Glomerular endothelial cell (primary cell): ENCODE measurements at regions not wholly inside any gene's neighbourhood (a gene's known extent, or its start where the extent isn't known, plus 50 kb on each side); places are given as distances from the start of the nearest gene placed in this dataset.
"Not testable (repeated sequence)": the region's sequence is repeated elsewhere in the genome, so short reads cannot be mapped to it uniquely, and the experiment has no call there.

Experiments
- DNase-seq: peaks from one replicate; pipeline ENCODE4 v3.0.0-alpha.2; 2011; ENCODE audit warnings: low read depth, low spot score; ENCODE audit errors: extremely low read depth

- no peak for DNase-seq
Observed at GRCh38 chr3:182388506-182388905, 404.8 kb upstream of the ATP11B start.

DNA sequence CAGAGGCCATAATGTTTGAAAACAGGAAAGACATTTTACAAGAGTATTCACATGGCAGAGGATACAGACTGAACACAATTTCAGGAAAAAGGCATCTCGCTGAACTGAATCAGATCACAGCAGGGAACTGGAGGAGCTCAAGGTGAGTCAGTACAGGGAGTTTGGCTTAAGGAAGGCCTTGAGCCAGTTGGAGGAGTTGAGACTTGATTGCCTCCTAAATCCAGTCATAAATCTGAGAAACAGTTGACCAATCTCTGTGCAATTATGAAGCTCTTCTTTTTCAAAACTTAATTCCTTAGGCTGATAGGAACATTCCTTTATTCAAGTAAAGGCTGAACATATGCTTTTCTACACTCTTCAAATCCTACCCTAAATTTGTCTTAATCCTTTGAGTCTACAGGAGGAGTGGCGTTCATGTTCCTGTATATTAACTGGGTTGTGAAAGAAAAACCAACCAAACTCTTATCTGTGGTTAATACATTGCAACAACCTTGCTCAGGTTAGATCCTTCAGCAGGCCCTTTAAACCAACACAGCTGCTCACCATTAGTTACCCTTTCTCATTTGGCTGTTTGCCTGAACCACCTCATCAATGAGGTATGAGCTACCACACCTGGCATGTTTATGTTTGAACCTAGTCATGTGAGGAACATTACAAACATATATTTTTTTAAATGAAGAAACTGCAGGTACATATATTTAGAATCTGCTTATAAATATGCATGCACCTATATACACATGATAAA is 404.1 kb upstream of the ATP11B start:
- DNase-seq = no peak

- no peak for DNase-seq
Observed at GRCh38 chr3:182390421-182390820, 402.9 kb upstream of the ATP11B start.

DNA sequence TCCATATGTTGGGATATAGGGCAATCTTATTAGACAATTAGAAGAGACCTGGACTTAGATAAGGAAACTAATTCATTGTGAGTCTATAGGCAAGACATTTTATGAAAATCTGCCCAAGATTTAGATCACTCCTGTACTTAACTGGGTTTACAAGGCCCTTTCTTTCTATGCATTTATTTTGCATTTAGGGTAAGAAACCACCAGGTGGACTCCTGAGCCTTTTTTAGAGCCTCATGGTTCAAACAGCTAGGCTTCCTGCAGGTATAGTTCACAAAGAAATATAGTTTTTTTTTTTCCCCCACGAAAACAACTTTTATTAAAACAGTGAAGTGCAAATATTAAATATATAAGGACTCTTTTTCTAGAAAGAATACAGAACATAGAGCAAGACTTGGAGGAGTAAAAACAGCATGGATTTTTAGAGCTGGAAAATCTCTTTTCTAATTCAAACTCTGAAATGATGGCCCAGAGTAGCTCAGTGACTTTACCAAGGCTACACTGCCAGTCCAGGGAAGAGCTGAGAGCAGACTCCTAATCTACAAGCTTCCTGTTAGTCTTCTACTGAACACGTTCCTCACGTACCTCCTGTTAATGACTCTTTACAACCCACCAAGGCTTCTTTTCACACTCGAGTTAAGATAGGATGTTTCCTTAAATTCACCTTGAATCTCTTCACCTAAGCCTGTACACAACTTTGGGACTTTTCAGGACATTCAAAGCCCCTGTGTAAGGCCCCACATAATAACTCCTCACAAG is 400.9 kb upstream of the ATP11B start:
- DNase-seq = no peak

DNA sequence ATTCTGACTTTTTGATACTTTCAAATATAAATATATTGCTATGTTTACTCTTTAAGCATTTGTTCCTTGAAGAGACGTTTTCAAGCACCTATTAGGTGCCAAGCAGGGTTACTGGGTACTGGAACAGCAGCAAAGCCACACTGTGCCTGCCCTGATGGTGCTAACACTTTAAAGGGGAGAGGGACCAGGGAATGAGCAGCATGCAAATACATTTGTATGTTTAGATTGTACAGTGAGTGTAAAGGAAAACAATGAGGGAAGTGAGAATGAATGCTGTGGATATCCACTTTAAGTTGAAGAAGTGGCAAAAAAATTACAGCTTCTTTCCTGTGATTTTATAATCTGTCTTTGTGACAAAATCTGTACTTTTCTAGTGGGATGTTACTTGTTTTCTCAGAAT is 400.2 kb upstream of the ATP11B start:
- DNase-seq = no peak

DNA sequence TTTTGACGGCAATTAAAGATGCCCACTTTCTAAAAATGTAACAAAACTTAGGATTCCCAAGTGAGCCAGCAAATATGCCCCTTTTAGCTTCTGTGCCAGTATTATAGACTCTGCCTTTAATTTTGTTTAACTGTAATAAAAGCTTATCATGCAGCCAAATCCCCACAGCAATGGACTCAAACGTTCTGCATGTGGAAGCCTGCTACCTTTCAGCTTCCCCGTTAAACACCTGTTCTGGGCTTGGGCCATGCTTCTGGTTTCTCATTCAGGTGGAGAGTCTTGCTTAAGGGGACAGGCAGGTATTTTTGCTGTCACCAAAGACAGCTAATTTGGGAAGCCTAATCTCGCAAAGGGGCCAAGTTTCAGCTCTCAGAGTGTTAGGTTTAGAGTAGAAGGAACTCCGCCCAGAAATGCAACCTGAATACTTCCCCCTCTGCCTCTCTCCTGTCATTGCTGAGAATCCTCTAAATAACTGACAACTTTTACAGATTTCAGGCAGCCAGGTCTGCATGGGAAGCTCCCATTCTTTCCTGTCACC is 399.4 kb upstream of the ATP11B start:
- DNase-seq = no peak

DNA sequence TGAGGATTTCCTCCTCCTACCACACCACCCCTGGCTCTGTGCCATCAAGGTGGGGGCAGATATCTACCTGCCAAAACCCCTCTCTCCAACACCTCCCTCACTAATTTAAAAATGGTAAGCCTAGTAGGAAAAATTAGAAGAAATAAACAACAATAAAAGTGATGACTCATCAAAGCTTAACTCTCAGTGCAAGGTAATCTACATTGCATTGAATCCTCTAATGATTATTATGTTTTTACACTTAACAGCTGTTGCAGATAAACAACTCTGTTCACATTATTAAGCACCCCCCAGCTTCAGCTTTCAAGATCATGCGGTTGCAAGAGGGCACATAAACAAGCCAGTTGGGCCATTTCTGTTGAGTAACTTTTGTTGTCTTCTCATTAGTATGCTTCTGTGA is 396.1 kb upstream of the ATP11B start:
- no peak for DNase-seq

- no peak for DNase-seq
Observed at GRCh38 chr3:182399978-182400737, 393.1 kb upstream of the ATP11B start.

DNA sequence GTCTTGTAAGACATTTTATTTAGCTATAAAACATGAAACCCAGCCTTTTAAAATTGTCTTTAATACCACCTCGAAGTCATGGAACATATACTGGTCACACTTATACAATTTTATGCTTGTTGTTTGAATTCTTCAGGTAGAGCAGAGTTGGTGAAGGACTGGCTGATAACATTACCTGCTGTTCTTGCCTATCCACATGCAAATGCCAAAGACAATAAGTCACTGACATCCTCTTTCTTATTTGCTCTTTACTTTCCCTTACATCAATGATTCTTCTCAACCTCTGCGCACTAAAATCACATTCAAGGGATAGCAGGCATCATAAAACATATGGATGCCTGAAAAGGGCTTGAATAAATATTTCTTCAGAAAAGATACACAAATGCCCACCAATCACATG is 392.5 kb upstream of the ATP11B start:
- no peak for DNase-seq

- DNase-seq = no peak
Observed at GRCh38 chr3:182404031-182404430, 389.3 kb upstream of the ATP11B start.

GRCh38 chr3:182405759-182406158 is 387.5 kb upstream of the ATP11B start:
- DNase-seq = no peak

GRCh38 chr3:182406786-182407185 is 386.5 kb upstream of the ATP11B start:
- no peak for DNase-seq

- no peak for DNase-seq
Observed at GRCh38 chr3:182410051-182410450, 383.3 kb upstream of the ATP11B start.

- no peak for DNase-seq
Observed at GRCh38 chr3:182412066-182412465, 381.2 kb upstream of the ATP11B start.

GRCh38 chr3:182413061-182413460 is 380.2 kb upstream of the ATP11B start:
- no peak for DNase-seq

- no peak for DNase-seq
Observed at GRCh38 chr3:182413682-182414081, 379.6 kb upstream of the ATP11B start.

- no peak for DNase-seq
Observed at GRCh38 chr3:182414586-182414985, 378.7 kb upstream of the ATP11B start.

DNA sequence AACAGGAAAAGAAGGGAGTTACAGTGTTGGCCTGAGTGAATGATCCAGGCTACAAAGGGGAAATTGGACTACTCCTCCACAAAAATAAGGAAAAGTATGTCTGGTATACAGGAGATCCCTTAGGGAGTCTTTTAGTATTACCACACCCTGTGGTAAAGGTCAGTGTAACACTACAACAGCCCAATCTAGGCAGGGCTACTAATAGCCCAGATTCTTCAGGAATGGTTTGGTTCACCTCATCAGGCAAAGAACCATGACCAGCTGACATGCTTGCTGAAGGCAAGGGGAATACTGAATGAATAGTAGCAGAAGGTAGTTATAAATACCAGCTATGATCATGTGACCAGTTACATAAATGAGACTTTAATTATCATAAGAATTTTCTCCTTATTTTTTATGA is 372.6 kb upstream of the ATP11B start:
- no peak for DNase-seq

DNA sequence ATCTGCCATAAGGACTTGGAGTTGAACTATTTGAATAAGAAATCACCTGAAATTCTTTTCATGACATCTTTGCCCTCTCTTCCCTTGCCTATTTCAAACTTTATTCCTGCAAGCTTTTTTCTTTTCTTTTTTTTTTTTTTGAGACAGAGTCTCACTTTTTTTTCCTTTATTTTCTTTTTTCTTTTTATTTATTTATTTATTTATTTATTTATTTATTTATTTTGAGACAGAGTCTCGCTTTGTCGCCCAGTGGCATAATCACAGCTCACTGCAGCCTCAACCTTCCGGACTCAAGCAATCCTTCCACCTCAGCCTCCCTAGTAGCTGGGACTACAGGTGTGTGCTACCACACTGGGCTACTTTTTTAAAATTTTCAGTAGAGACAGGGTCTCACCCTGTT is 369.3 kb upstream of the ATP11B start:
- DNase-seq = no peak

DNA sequence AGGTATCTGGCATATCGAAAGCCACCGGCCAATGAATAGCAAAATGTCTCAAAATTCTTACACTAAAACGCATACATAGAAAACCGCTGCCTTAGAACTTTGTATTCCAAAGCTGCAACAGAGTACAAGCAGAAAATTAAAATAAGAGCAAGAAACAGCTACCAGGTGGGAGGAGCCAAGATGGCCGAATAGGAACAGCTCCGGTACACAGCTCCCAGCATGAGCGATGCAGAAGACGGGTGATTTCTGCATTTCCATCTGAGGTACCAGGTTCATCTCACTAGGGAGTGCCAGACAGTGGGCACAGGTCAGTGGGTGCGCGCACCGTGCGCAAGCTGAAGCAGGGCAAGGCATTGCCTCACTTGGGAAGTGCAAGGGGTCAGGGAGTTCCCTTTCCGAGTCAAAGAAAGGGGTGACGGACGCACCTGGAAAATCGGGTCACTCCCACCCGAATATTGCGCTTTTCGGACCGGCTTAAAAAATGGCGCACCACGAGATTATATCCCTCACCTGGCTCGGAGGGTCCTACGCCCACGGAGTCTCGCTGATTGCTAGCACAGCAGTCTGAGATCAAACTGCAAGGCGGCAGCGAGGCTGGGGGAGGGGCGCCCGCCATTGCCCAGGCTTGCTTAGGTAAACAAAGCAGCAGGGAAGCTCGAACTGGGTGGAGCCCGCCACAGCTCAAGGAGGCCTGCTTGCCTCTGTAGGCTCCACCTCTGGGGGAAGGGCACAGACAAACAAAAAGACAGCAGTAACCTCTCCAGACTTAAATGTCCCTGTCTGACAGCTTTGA is 367.2 kb upstream of the ATP11B start:
- DNase-seq = not testable (repeated sequence)

- not testable (repeated sequence) for DNase-seq
Observed at GRCh38 chr3:182431972-182432371, 361.3 kb upstream of the ATP11B start.
